HPDE6-E6E7 (cell line): ENCODE measurements at regions not wholly inside any gene's neighbourhood (a gene's known extent, or its start where the extent isn't known, plus 50 kb on each side); places are given as distances from the start of the nearest gene placed in this dataset.

ENCODE experiments used
- DNase-seq: peaks from one replicate; pipeline ENCODE4 v3.0.0; 2011; ENCODE audit warnings: missing footprints; ENCODE audit errors: extremely low spot score

DNA sequence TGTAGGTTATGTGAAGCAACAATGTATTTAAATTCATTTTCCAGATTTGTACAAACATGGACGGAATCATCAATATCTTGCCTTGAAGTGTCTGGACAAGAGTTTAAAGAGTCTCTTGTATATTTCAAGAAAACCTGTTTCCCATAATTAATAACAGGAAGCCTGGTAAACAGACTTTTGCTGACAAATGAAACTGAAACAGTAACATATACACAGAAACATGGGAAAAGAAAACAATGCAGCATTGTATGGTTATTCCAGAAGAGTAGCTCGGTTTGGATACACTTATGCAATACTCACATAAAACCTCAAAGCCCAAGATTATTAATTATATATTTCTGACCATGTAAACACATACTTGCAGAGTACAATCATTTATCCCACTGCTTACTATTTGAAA is 265.5 kb downstream of the PTPRC start:
- no peak for DNase-seq

DNA sequence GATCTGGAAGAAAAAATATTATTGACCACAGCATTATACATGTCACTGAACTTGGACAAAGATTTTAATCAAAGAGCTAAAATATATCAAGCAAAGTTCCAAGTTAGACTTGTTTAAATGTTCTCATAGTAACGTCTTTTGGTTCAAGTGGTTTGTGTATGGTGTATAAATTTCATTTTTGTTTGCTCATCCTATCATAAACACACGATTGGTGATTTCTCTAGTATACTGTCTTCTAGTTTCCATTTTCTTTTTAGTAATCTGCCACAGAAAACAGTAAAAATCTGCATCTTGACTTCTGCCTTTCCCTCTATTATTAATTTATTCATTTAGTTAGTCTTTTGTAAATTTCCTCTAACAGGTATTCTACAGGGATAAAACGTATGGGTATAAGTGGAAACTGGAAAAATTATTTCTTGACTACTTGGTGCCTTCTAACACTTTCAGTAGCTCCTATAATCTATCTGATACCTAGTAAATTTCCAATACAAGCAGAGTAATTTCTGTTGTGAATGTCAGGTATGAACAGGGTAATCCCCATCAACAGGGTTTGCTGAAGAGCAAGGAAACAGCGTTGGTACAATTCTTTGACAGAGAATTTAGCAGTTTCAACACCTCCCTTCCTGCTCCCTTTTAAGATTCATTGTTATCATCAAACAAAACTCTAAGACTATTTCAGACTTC is 268.0 kb downstream of the PTPRC start:
- no peak for DNase-seq

DNA sequence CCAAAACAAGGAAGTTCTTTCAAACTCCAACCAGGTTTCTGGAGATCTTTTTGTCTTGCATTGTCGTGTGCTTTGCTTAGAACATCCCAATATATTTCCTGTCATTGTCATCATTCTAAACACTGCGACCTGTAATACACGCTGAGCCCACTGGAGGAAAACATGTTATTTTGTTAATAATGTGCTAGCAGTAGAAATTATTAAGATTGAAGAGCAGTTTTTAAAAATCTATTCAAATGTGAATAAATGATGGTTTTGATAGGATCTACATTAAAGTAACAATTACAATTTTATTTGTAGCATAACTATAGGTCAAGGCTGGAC is 268.5 kb downstream of the PTPRC start:
- DNase-seq: no peak

DNA sequence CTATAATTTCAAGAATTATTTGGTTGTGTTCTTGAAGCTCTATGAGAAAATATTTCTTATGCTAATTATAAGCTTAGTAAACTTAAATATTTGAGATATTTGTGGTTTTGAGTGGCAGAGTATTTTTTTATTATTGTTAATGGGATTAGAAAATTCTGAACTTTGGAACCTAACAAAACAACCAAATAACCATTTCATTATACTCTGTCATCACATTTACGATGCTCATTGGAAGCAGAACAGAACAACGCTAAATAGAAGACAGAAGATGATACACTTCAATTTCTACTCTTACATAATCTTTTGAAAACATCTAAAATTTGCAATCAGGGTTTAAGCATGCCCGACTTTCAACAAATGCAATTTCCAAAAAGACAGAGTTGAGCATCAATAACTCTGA is 270.2 kb downstream of the PTPRC start:
- no peak for DNase-seq

DNA sequence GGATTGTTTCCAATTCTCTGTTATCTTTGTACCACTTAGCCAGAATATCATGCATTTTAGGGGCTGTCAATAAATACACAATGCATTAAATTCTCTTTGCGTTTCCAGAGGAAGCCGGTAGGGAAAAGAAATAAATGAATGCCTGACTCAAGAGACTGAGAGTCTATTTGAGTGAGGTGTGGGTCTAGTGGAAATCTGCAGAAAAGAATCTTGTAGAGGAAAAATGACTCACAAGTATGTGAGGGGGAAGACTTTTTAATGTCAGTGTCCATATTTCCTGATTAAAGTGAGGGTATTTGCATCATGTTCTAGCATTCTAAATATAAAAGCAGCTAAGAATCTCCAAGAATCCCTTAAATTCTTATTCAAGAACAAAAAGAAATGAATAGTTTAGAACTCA is 271.1 kb downstream of the PTPRC start:
- no peak for DNase-seq

DNA sequence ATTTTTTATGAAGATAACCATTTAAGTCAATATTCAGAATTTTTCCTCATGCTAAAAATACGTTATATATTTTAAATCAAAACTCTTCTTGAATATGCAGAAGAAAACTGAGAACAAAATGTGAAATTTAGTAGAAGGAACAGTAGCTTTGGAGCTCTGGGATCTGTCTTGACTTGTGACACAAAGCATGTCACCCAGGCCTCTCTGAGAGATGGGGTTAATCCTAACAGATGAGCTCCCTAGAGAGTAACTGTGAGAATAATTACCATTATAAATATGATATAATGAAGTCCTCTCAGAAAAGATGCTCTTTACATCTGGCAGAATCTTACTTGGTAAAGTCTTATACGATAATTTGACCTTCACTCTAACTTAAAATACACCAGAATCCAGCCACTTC is 272.0 kb downstream of the PTPRC start:
- DNase-seq: no peak

DNA sequence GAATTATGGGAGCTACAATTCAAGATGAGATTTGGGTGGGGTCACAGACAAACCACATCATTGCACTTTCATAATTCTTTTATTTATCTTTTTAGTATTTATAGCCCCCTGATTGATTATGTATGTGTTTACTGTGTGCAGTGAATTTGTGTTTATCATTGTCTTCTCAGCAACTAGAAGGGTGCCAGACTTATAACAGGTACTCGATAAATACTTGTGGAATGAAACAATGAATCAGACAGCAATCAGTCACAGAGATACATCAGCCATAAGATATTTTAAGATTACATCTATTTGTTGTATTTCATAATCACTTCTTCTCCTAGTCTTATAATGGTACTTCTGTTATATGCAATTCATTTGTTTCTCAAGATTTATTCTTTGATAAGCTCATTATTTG is 273.2 kb downstream of the PTPRC start:
- DNase-seq: no peak

DNA sequence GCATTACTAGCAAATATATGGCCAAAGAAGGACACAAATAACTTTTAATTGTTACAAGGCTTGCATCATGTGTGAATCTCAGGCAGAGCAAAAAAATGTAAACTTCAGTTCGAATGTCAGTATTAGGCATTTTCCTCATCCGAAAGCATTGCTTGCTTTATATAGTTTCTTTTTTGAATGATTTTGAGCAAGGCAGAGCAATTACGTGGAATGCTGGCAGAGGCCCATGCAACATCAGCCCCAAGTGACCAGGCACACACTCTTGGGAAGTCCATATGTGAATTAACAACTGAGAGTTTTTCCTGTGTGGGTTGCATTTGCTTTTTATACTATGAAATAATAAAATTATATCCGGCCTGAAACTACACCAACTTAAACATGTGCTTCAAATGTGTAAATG is 274.8 kb downstream of the PTPRC start:
- DNase-seq: no peak

DNA sequence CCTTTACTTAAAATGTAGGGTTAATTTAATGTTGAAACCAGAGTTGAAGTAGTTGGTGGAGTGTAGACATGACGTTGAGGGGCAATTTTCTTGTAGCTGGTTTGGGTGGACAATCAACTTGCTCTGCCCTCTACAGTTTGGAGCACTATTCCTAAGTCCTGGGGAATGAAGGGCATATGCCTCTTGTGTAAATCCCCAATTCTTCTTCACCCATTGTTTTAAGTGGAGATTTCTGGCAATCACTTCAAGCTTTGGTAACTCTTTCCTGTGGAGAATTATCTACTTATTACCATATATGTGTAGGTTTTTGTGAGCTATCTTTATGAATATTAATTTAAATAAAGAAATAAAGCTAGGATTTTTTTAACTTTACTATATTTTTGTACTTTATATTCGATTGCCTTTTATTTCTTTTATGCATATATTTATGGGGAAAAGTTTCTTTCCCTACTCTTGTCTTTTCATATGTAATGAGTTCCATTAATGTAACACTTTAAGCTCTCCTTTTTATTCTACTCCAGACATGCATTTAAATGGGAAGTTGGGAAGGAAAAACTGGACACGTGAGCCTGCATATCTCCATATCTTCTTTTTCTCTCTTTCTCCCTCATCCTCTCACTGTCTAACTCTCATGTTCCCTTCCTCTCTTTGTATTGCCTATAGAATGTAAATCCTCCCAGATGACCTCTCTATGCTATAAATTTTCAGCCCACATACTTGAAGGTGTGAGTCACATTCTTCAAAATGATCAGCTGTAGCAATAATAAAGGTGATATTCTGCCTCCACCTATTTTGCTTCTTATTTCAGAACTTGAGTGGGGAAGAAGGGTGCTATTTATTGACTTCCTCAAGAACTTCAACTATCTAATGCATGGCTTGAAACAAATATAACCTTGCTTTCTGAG is 276.7 kb downstream of the PTPRC start:
- no peak for DNase-seq

DNA sequence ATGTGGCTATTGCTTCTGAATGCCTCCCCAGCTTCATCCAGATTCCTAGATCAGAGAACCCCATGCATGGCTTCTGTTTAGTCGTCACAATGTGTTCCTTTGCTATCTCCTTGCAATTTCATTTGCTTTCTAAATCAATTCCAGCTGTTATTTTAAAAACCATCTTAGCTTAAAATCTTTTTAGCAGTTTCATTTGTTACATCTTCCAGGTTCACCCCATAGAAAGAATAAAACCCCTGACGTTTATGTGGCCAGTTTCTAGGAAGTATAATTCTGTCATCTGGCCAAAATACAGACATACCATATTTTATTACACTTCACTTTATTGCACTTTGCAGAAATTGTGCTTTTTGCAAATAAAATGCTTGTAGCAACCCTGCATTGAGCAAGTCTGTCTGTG is 278.4 kb downstream of the PTPRC start:
- no peak for DNase-seq

DNA sequence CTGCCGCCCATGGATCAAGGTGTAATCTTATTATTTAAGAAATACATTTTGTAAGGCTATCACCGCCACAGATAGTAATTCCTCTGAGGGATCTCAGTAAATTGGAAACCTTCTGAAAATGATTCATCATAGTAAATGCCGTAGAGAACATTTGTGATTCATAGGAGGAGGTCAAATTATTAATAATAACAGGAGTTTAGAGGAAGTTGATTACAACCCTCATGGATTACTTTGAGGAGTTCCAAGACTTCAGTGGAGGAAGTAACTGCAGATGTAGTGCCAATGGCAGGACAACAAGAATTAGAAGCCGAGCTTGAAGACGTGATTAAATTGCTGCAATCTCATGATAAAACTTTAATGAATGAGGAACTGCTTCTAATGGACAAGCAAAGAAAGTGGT is 280.1 kb downstream of the PTPRC start:
- DNase-seq: no peak

DNA sequence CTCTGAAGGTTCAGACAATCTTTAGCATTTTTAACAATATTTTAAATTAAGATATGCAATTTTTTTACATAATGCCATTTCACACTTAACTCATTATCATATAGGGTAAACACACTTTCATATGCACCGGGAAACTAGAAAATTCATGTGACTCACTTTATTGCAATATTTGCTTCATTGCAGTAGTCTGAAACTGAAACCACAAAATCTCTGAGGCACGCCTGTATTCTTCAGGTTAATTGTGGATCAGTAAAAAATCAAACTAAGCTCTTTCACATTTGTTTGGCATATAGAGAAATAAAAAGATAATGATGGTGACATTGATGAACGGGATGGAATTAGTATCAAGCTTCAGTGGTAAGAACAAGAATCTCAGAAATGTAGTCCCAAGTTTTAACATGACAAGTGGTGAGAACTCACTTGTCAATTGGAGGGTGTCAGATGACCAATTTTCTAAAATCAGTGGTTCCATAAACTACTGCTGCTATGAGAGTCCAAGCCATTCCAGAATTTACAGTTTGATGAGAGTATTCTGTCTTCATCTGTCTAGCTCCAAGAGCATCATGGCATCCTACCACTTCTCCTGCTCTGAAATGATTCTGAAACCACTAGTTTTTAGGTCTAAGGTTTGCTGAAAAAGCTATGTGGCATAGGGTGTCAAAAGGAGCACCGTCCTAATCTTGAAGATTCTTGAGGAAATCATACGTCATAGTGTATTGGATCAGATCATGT is 281.0 kb downstream of the PTPRC start:
- DNase-seq: no peak

DNA sequence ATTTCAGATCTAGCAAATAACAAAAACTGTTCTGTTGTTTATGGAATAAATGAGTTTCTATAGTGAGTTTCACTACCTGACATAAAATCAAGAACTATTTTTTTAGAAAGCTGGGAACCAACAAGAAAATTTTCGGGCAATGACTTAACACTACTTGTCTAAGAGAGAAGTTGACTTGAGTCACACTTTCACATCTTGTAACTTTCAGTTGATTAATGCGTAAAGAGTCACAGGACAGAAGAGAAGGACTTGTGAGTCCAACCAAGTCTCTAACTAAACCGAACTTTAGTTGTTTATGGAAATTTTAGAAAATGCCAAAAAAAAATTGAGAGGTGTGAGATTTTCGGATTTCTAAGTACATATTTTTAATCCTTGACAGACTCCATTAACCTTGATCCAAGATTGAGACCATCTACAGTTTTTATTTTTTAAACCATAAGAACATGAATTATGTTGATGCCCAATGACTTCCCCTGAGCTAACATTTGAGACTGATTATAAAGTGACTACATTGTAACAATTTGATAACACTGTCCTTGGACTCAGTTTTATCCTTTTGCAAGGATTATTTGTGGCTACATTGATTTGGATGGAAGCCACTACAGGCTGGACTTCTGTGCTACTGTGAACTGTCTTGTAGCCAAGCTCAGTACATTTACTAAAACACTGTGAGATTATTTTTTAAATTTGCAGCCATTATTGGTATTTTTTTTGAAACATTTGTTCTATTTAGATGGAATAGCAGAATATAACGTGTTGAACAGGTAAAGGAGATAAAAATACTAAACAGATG is 284.0 kb downstream of the PTPRC start:
- no peak for DNase-seq

DNA sequence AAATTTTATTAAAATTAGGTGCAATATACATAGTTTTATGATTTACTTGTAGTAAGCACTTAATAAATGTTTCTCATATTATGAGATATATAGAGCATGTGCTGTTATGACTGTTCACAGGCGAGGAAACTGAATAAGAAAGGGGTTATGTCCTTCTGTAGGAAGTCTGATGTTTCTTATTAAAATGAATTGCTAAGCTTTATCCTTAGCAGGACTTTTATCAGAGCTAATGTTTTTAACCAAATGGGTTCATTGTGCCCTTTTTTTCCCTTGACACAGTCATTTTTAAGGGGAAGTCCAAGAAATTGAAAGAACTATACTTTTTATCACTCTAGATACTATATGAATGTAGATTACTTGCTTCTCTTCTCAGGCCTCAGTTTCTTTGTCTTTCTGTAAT is 285.2 kb downstream of the PTPRC start:
- DNase-seq: no peak

DNA sequence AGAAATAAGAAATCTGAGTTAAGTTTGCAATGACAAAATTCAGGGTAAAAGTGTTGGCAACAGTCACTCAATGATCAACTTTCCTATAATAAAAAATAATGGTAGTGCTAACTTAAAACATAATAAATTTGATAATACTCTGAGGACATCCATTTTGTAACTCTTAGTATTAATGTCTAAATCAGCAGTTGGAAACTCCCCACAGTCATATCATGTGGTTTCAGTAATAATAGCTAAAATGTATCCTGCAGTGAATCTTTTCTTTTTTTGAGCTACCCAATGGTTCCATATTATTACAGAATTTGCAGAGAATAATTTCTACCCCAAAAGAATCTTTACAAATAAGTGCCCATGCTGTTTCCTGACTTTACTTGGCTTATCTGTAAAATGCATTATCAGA is 286.7 kb downstream of the PTPRC start:
- DNase-seq: no peak

DNA sequence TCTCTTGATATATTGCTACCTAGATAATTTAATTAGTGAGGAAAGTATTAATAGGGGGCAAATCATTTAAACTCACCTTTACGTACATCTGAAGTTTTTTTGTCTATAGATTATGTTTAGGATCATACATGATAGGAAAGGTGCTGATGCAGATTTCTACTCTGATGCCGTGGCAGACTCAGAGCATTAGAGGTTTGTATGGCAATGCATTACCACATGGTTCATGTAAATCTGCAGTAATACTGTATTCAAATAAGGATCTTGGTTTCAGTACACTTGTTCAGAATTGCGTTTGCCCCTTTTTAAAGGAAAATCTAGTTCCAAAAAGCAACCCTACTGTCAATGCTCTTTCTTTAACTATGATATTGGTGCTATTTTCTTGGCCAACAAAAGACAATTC is 288.3 kb downstream of the PTPRC start:
- no peak for DNase-seq

DNA sequence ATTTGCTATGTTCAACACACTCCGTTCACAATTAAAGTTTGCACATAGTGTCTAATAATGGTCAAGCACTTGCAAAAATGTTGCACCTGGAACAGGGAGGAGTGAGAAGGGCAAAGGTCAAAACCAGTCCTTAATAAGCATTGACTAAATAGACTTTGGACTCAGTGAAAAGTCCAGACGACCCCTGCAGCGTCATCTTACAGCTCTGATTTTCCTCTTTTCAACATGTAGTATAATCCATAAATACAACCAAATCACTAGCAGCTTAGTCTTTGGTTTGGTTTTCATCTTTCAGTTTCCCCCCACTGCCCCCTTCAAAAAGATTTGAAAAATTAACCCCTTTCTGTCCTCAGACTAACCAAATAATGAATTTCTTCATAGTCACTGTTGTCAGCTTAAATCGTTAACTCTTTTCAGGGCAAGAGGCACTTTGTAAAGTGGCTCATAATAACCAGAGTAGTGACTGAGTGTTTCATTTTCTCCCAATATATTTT is 290.3 kb downstream of the PTPRC start:
- no peak for DNase-seq

DNA sequence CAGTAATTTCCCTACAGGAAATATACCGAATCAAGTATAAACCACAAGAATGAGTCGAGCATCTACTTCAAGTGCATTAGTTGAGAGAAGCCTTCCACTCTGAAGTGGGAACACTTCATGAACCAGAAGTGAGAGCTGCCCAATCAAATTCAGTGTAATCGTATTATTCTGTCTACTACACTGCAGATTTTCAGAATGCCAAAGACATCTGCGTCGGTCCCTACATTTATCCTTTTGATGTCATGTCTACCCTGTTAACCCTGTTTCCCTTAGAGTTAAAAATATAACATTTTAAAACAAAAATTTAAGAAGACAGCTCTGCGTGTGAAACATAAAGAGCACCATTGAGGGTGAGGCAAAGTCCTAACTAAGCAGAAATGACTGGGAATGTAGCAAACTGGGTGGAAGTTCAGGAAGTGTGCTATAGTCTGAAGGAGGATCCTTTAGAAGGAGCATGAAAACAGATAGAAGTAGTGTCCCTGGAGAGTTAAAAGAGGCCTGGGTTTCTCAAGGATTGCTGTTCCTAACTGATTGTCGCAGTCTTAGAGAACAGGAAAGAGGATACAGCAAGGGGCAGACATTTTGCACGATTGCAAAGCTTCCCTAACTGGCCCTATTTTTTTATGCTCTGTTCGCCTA is 291.2 kb downstream of the PTPRC start:
- no peak for DNase-seq

DNA sequence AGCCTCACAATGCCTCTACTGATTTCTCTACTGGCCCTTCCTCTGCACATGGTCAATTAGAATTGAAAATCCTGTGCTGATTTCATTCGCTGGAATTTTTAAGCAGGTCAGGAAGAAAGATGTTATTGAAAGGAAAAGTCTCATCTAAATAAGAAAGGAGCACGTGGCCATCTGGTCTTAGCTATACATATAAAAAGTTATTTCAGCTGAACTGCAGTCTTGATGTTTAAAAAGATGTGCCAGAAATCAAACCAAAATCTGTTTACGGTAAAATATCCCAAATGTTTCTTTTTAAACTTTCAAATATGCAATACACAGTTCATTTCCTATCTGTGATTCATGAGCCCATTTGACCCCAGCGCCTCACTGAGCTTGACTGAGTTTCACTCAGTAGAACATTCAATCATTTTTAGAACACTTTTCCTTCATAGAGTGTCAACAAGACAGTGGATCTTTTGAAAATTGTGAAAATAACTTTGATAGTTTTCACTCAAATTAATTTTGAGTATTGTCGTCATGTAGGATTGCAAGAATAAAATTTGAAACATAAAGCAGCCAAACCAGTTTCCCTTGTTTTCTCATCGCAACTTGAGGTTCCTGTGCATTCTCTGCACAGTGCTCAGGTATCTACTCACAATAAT is 293.6 kb downstream of the PTPRC start:
- DNase-seq: no peak

DNA sequence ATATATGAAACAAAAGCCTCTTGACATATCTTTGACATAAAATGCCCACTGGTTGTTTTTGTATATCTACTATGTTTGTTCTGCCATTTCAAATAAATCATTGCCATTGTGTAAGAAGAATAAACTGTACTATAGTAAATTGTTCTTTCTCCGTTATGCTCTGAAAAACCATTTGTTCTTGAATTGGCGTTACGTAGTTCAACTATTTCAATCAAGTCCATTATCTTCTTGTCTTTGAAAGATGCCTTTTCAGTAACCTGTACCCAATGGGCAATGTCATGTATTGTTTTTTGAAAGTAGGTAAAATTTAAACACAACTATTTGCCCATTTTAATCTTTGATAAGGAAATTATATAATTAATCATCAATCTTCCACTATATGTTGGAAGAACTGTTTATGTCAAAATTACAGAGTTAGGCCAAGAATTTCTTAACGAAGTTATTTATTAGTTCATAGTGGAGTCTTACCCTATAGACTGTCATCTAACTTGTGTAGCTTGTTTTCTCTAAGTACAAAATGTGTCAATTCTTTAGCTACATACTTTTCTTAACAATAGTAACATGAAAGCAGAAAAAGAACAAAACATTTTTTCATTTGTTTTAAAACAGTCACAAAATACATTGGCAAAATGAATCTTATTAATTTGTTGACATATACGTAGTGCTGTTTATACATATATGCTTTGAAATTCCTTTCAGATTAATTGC is 294.8 kb downstream of the PTPRC start:
- DNase-seq: no peak
